GM12878 (cell line): ENCODE measurements at regions not wholly inside any gene's neighbourhood (a gene's known extent, or its start where the extent isn't known, plus 50 kb on each side); places are given as distances from the start of the nearest gene placed in this dataset.

Experiments used
- EZH2 ChIP-seq: IDR thresholded peaks from 2 replicates; pipeline ENCODE4 v1.6.1; 2012; ENCODE audit warnings: low read depth, mild to moderate bottlenecking, control low read depth, inconsistent platforms, low read length, borderline replicate concordance; ENCODE audit not compliant: control insufficient read depth
- ZNF274 ChIP-seq: IDR thresholded peaks from one replicate; pipeline ENCODE4 v1.8.0; 2011; ENCODE audit not compliant: insufficient read length, insufficient read depth
- TF ChIP-seq, protein P1 (sequence below), 3 experiments: IDR thresholded peaks in 2 of 3; conservative IDR thresholded peaks in 1 of 3; 2 replicates each; pipeline ENCODE4 v1.5.1; 2011; ENCODE audit warnings: low read depth in 3 of 3, low read length in 3 of 3, mild to moderate bottlenecking in 3 of 3, control low read depth in 2 of 3, moderate library complexity in 2 of 3, inconsistent platforms in 1 of 3, mixed read lengths in 1 of 3; ENCODE audit not compliant: control insufficient read depth in 2 of 3, insufficient read depth in 1 of 3; ENCODE audit errors: extremely low read depth in 1 of 3

DNA sequence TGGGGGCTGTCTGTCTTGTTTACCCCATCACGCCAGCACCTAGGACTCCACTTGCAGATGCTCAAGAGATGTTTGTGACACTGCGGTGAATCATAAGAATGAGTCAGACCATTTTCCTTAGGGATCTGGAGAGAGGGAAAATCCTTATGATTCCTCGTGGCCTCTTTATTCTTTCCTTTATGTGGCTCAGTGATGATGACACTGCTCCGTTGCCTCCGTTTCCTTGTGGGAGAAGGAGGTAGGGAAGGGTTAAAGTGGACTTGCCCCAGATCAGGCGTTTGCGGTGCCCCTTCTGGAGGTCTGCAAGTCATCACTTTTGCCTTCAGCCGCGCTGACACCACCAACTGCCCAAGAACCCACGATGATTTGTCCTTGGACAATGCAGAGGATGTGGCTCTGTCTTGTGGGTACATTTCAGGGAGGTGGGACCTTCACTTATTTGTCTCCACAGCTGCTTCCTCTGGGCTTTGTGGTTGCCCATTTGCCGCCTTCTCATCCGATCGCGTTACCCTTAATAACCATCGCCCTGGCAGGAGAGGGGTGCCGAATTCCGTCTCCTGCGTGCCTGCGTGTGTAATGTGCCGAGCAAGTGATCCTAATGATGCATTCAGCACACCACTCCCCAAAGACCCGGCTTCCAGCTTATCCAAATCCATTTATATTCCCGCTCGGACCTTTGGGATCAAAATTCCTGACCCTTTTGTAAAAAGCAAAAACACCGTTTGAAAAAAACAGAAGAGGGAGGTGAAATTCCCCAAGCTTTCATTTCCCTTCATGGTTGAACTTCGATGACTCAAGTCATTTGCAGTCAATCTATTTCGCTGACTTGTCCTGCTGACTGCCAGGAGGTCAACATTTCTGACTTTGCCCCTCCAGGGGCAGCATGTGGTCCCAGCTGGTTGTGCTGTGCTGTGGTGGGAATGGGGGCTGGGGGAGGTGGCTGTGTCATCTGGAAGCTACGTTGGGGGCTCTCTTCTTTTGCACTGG lies 87.2 kb upstream of the IRX3 start:
- TF ChIP-seq, protein P1, sequence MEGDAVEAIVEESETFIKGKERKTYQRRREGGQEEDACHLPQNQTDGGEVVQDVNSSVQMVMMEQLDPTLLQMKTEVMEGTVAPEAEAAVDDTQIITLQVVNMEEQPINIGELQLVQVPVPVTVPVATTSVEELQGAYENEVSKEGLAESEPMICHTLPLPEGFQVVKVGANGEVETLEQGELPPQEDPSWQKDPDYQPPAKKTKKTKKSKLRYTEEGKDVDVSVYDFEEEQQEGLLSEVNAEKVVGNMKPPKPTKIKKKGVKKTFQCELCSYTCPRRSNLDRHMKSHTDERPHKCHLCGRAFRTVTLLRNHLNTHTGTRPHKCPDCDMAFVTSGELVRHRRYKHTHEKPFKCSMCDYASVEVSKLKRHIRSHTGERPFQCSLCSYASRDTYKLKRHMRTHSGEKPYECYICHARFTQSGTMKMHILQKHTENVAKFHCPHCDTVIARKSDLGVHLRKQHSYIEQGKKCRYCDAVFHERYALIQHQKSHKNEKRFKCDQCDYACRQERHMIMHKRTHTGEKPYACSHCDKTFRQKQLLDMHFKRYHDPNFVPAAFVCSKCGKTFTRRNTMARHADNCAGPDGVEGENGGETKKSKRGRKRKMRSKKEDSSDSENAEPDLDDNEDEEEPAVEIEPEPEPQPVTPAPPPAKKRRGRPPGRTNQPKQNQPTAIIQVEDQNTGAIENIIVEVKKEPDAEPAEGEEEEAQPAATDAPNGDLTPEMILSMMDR (IDR thresholded peaks at IDR 0.05 in 2 of 3, conservative IDR thresholded peaks at IDR 0.05 in 1 of 3; ENCODE audit: control insufficient read depth in 2 of 3, extremely low read depth in 1 of 3, insufficient read depth in 1 of 3, low read depth in 3 of 3, low read length in 3 of 3) = no peak
- TF ChIP-seq EZH2 = no peak
- no peak for TF ChIP-seq ZNF274
